ENCODE measurements at regions not wholly inside any gene's neighbourhood (a gene's known extent, or its start where the extent isn't known, plus 50 kb on each side); places are given as distances from the start of the nearest gene placed in this dataset.

DNA sequence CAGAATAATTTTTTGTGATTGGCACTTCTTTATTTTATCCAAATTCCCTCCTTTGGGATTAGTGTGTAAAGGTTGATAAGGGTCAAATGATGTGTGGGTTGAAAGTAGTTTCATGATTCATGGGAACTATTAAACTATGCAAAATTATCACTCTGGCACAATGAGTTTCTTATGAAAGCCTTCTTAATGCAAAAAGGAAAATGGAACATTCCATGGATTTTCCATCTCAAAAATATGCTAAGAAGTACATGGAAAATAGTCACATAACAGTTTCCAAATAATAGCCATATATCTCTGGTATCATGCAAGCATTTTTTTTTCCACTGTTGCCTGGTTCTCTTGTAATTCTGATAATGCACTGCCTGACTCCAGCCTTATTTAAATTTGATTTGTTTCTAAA, 639.7 kb downstream of the NR4A2 start:
- DNase-seq (ENCODE audit: low spot score) (no peak), ATAC-seq (ENCODE audit: low read depth) (no peak)
- no peak overlapping the region for H3K27ac ChIP-seq (ENCODE audit: poor library complexity, severe bottlenecking)
- H3K9me3 ChIP-seq (ENCODE audit: severe bottlenecking) = no peaks in the 10 kb centered on the region
- TF ChIP-seq, protein P1, sequence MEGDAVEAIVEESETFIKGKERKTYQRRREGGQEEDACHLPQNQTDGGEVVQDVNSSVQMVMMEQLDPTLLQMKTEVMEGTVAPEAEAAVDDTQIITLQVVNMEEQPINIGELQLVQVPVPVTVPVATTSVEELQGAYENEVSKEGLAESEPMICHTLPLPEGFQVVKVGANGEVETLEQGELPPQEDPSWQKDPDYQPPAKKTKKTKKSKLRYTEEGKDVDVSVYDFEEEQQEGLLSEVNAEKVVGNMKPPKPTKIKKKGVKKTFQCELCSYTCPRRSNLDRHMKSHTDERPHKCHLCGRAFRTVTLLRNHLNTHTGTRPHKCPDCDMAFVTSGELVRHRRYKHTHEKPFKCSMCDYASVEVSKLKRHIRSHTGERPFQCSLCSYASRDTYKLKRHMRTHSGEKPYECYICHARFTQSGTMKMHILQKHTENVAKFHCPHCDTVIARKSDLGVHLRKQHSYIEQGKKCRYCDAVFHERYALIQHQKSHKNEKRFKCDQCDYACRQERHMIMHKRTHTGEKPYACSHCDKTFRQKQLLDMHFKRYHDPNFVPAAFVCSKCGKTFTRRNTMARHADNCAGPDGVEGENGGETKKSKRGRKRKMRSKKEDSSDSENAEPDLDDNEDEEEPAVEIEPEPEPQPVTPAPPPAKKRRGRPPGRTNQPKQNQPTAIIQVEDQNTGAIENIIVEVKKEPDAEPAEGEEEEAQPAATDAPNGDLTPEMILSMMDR (IDR thresholded peaks at IDR 0.05; ENCODE audit: poor library complexity, severe bottlenecking) = no peak
- no peaks in the 10 kb centered on the region for H3K36me3 ChIP-seq (ENCODE audit: low read depth)
- H3K4me3 ChIP-seq (ENCODE audit: severe bottlenecking) = no peak overlapping the region
- H3K27me3 ChIP-seq (ENCODE audit: insufficient read depth, poor library complexity, severe bottlenecking) = no peaks in the 10 kb centered on the region
- H3K4me1 ChIP-seq (ENCODE audit: insufficient read depth, poor library complexity, severe bottlenecking) = no peaks in the 10 kb centered on the region

DNA sequence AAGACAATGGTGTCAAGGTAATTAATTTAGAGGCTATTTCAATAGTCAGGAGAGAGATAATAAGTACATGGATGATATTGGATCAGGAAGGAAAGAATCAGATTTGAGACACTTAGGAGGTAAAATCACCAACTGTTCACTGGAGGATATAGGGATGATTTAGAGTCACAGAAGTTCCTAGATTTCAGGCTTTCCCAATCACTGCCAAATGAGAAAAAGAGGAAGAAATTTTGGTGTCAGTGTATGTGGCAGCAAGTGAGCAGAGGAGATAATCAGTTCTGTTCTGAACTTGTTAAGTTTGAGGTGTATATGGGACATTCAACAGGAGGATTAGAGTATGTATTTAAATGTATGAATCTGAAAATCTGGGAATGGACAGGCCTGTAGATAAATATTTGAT, 640.4 kb downstream of the NR4A2 start:
- Histone ChIP-seq H3K4me1 (ENCODE audit: insufficient read depth, poor library complexity, severe bottlenecking) (no peaks in the 10 kb centered on the region), H3K36me3 (ENCODE audit: low read depth) (no peaks in the 10 kb centered on the region), H3K27me3 (ENCODE audit: insufficient read depth, poor library complexity, severe bottlenecking) (no peaks in the 10 kb centered on the region), H3K27ac (ENCODE audit: poor library complexity, severe bottlenecking) (no peak overlapping the region), H3K9me3 (ENCODE audit: severe bottlenecking) (no peaks in the 10 kb centered on the region), H3K4me3 (ENCODE audit: severe bottlenecking) (no peak overlapping the region)
- TF ChIP-seq, protein P1 (IDR thresholded peaks at IDR 0.05; ENCODE audit: poor library complexity, severe bottlenecking) = no peak
- no peak for ATAC-seq (ENCODE audit: low read depth)
- no peak for DNase-seq (ENCODE audit: low spot score)

DNA sequence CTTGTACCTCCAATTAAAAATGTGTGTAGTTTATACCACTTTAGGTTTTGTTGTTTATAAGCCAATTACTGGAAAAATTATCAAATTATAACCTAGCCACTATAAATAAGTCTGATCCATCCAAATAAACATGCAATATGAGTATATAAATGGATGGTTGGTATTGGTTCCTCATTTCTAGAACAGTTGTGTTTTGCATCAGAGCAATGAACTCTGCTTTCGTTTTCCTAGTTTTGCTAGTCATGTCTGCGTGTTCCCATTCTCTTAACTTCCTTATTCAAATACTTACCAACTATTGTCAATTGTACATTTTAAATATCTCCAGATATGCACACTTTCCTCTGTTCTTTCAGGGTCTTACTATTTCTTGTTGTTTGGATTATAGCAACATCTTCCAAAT, 641.7 kb downstream of the NR4A2 start:
- no peak for ATAC-seq (ENCODE audit: low read depth)
- no peaks in the 10 kb centered on the region for H3K4me1 ChIP-seq (ENCODE audit: insufficient read depth, poor library complexity, severe bottlenecking)
- TF ChIP-seq, protein P1 (IDR thresholded peaks at IDR 0.05; ENCODE audit: poor library complexity, severe bottlenecking) = no peak
- no peak overlapping the region for H3K27ac ChIP-seq (ENCODE audit: poor library complexity, severe bottlenecking)
- H3K27me3 ChIP-seq (ENCODE audit: insufficient read depth, poor library complexity, severe bottlenecking) = no peaks in the 10 kb centered on the region
- no peaks in the 10 kb centered on the region for H3K9me3 ChIP-seq (ENCODE audit: severe bottlenecking)
- H3K4me3 ChIP-seq (ENCODE audit: severe bottlenecking) = no peak overlapping the region
- H3K36me3 ChIP-seq (ENCODE audit: low read depth) = no peaks in the 10 kb centered on the region
- no peak for DNase-seq (ENCODE audit: low spot score)

DNA sequence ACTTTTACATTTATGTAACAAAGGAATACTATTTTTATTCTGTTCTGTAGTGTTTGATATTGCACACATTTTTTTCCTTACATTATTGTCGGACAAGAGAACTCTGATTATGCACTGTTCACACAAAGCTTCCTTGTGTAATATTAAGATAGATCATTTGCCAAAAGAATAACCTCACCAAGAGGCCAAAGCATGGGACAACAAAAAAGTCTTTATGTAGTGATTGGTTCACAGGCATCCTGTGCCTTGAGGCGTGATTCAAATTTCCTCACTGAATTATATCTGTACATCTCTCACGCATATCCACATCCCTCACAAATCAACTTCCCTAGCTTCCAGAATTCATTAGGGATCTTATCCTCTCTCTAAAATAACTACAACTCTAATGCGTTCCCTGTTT, 642.7 kb downstream of the NR4A2 start:
- H3K4me1 ChIP-seq (ENCODE audit: insufficient read depth, poor library complexity, severe bottlenecking) = no peaks in the 10 kb centered on the region
- H3K27me3 ChIP-seq (ENCODE audit: insufficient read depth, poor library complexity, severe bottlenecking) = no peaks in the 10 kb centered on the region
- TF ChIP-seq, protein P1 (IDR thresholded peaks at IDR 0.05; ENCODE audit: poor library complexity, severe bottlenecking) = no peak
- no peaks in the 10 kb centered on the region for H3K36me3 ChIP-seq (ENCODE audit: low read depth)
- no peaks in the 10 kb centered on the region for H3K9me3 ChIP-seq (ENCODE audit: severe bottlenecking)
- no peak overlapping the region for H3K27ac ChIP-seq (ENCODE audit: poor library complexity, severe bottlenecking)
- H3K4me3 ChIP-seq (ENCODE audit: severe bottlenecking) = no peak overlapping the region
- DNase-seq (ENCODE audit: low spot score) (no peak), ATAC-seq (ENCODE audit: low read depth) (no peak)

DNA sequence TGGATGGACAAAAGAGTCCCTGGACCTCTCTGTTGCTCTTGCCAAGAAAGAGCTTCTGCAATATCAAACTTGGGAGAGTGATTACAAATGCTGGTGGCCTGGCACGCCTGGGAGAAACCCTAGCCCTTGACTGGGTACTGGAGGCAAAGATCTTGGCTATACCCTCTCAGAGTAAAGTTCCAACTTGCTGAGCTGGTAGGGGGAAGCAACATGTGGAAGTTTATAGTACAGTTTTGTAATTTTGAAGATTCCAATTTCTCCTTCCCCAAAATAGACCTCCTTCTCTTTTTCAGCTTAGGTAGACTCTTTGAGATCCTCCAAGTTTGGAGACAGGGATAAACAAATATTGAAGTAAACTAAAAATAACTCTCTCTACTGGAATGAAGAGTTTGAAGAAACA, 645.3 kb downstream of the NR4A2 start:
- Histone ChIP-seq H3K27ac (ENCODE audit: poor library complexity, severe bottlenecking) (no peak overlapping the region), H3K4me1 (ENCODE audit: insufficient read depth, poor library complexity, severe bottlenecking) (no peaks in the 10 kb centered on the region), H3K36me3 (ENCODE audit: low read depth) (no peaks in the 10 kb centered on the region), H3K9me3 (ENCODE audit: severe bottlenecking) (no peaks in the 10 kb centered on the region), H3K27me3 (ENCODE audit: insufficient read depth, poor library complexity, severe bottlenecking) (no peaks in the 10 kb centered on the region), H3K4me3 (ENCODE audit: severe bottlenecking) (no peak overlapping the region)
- DNase-seq (ENCODE audit: low spot score) = no peak
- TF ChIP-seq, protein P1 (IDR thresholded peaks at IDR 0.05; ENCODE audit: poor library complexity, severe bottlenecking) = no peak
- no peak for ATAC-seq (ENCODE audit: low read depth)
